NT2/D1 (cell line): ENCODE measurements at regions not wholly inside any gene's neighbourhood (a gene's known extent, or its start where the extent isn't known, plus 50 kb on each side); places are given as distances from the start of the nearest gene placed in this dataset.

Experiments used
- YY1 ChIP-seq: IDR thresholded peaks from 2 replicates; pipeline ENCODE4 v1.6.1; 2011; ENCODE audit not compliant: insufficient read length, insufficient read depth
- ZNF274 ChIP-seq: IDR thresholded peaks from 2 replicates; pipeline ENCODE4 v1.6.1; 2011; ENCODE audit warnings: mild to moderate bottlenecking, low read depth, low read length

- TF ChIP-seq YY1 (no peak), ZNF274 (no peak)
These were observed 81.7 kb upstream of the ZNF648 start for GRCh38 chr1:182143154-182143657.
